ENCODE measurements at regions not wholly inside any gene's neighbourhood (a gene's known extent, or its start where the extent isn't known, plus 50 kb on each side); places are given as distances from the start of the nearest gene placed in this dataset.

DNA sequence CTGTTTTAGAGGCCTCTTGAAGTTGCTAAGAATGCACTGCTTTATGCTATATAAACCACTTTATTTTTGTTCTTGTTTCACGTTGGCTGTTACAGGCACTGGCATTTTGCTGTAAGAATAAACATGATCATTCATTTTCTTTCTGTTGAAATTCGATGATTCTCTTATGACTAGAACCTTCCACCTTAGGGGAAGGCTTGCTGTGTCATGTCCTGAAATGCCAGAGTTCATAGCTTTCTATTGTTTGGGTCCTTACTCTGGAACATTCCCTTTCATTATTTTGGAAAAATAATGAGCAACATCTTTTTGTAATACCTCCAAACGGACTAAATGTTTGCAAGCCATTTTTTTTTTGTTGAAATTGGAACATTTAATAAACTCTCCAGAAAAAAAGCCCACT, 495.1 kb upstream of the POT1 start:
- TF ChIP-seq EZH2 (IDR thresholded peaks at IDR 0.05; ENCODE audit: insufficient read depth, poor library complexity, severe bottlenecking) (no peak), EZH2phosphoT487 (IDR thresholded peaks at IDR 0.05; ENCODE audit: insufficient read depth, low read depth) (no peak)
